IPS DF 4.7 (cell line): ENCODE measurements at regions not wholly inside any gene's neighbourhood (a gene's known extent, or its start where the extent isn't known, plus 50 kb on each side); places are given as distances from the start of the nearest gene placed in this dataset.
A peak's percentile ranks its signal among the peaks of the same experiment; 100 is the strongest.
"Not testable (repeated sequence)": the region's sequence is repeated elsewhere in the genome, so short reads cannot be mapped to it uniquely, and the experiment has no call there.

Experiments
- DNase-seq: peaks from one replicate; pipeline ENCODE4 v3.0.0-alpha.2; 2013; ENCODE audit warnings: low spot score; ENCODE audit errors: extremely low read depth

GRCh38 chr1:214095896-214096295, 108.1 kb downstream of the PROX1 start:
- DNase-seq = not testable (repeated sequence)

- DNase-seq = no peak
Observed at GRCh38 chr1:214101246-214101645, 113.5 kb downstream of the PROX1 start.

GRCh38 chr1:214101828-214102227, 114.1 kb downstream of the PROX1 start:
- no peak for DNase-seq

GRCh38 chr1:214102907-214103306, 115.1 kb downstream of the PROX1 start:
- DNase-seq = no peak

- no peak for DNase-seq
Observed at GRCh38 chr1:214103778-214104177, 116.0 kb downstream of the PROX1 start.

- no peak for DNase-seq
Observed at GRCh38 chr1:214106375-214106774, 118.6 kb downstream of the PROX1 start.

- no peak for DNase-seq
Observed at GRCh38 chr1:214107322-214108096, 119.7 kb downstream of the PROX1 start.

- DNase-seq = no peak
Observed at GRCh38 chr1:214108097-214108446, 120.3 kb downstream of the PROX1 start.

- no peak for DNase-seq
Observed at GRCh38 chr1:214111796-214112195, 124.0 kb downstream of the PROX1 start.

- no peak for DNase-seq
Observed at GRCh38 chr1:214116258-214116657, 128.5 kb downstream of the PROX1 start.

GRCh38 chr1:214117780-214118179, 130.0 kb downstream of the PROX1 start:
- DNase-seq = no peak

- DNase-seq = no peak
Observed at GRCh38 chr1:214120191-214120590, 132.4 kb downstream of the PROX1 start.

- no peak for DNase-seq
Observed at GRCh38 chr1:214120951-214121350, 133.2 kb downstream of the PROX1 start.

GRCh38 chr1:214122110-214122509, 134.3 kb downstream of the PROX1 start:
- DNase-seq = no peak

- DNase-seq = peak; percentile 72
Observed at GRCh38 chr1:214123061-214123784, 135.4 kb downstream of the PROX1 start.

GRCh38 chr1:214124281-214124805, 136.6 kb downstream of the PROX1 start:
- DNase-seq = no peak

- no peak for DNase-seq
Observed at GRCh38 chr1:214124915-214125314, 137.1 kb downstream of the PROX1 start.

- no peak for DNase-seq
Observed at GRCh38 chr1:214125819-214126218, 138.0 kb downstream of the PROX1 start.

- DNase-seq = no peak
Observed at GRCh38 chr1:214126697-214127146, 138.9 kb downstream of the PROX1 start.

- no peak for DNase-seq
Observed at GRCh38 chr1:214127705-214128104, 139.9 kb downstream of the PROX1 start.

GRCh38 chr1:214135886-214136285, 145.1 kb upstream of the SMYD2 start:
- DNase-seq = no peak

GRCh38 chr1:214136324-214136919, 144.5 kb upstream of the SMYD2 start:
- DNase-seq = no peak
